ENCODE measurements at regions not wholly inside any gene's neighbourhood (a gene's known extent, or its start where the extent isn't known, plus 50 kb on each side); places are given as distances from the start of the nearest gene placed in this dataset.

DNA sequence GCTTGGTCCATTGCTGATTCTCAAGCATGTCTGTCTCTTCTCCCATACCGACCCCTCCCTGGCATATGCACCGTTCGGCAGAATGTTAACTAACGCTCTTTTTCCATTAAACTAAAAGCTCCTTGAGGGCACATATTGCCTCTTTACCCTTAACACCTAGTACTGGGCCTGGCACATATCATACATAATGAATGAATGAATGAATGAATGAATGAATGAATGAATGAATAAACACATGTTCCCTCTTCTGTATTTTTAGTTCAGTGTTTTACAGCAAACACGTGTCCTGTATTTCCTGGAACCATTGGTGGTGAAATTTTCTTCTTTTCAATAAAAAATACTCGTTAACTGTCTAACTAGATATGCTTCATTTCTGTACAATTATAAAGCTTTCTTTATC is 174.4 kb upstream of the DTNBP1 start:
- WGBS (ENCODE audit: missing lambda C conversion rate) = 55% methylated on average over 6 of the region's 6 CpGs
- Histone ChIP-seq H3K4me3 (no peak overlapping the region), H3K4me1 (no peaks in the 10 kb centered on the region), H3K4me2 (no peak overlapping the region), H3K27ac (no peak overlapping the region), H3K9me3 (no peaks in the 10 kb centered on the region)
- FAIRE-seq (no peak), DNase-seq (ENCODE audit: low read depth in 1 of 2, low spot score in 1 of 2) (no peak), ATAC-seq (no peak)
- CTCF ChIA-PET = interaction anchor here (0.7 kb wide), 1 partner anchor 1338 kb away, joined by 3 read pairs; no protein-coding TSS in a partner anchor
- POLR2A ChIA-PET = no interaction called here
- TF ChIP-seq ZSCAN20 (CRISPR knock-in tag; IDR thresholded peaks at IDR 0.05) = no peak
- no peak for TF ChIP-seq FOSB (CRISPR knock-in tag; IDR thresholded peaks at IDR 0.05)
- no peak for TF ChIP-seq FOSL2 (IDR thresholded peaks at IDR 0.05)
- no peak for TF ChIP-seq FOSL2 (CRISPR knock-in tag; IDR thresholded peaks at IDR 0.05)
- TF ChIP-seq, protein P1, sequence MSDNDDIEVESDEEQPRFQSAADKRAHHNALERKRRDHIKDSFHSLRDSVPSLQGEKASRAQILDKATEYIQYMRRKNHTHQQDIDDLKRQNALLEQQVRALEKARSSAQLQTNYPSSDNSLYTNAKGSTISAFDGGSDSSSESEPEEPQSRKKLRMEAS (IDR thresholded peaks at IDR 0.05) = no peak
- TF ChIP-seq, protein P2, sequence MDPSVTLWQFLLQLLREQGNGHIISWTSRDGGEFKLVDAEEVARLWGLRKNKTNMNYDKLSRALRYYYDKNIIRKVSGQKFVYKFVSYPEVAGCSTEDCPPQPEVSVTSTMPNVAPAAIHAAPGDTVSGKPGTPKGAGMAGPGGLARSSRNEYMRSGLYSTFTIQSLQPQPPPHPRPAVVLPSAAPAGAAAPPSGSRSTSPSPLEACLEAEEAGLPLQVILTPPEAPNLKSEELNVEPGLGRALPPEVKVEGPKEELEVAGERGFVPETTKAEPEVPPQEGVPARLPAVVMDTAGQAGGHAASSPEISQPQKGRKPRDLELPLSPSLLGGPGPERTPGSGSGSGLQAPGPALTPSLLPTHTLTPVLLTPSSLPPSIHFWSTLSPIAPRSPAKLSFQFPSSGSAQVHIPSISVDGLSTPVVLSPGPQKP (IDR thresholded peaks at IDR 0.05; ENCODE audit: low read depth, low read length) = no peak
- TF ChIP-seq KDM1A (IDR thresholded peaks at IDR 0.05; ENCODE audit: low read depth) = no peak
- no peak for TF ChIP-seq CEBPB (IDR thresholded peaks at IDR 0.05)
- no peak for TF ChIP-seq TFCP2L1 (CRISPR knock-in tag; IDR thresholded peaks at IDR 0.05)
- TF ChIP-seq CHD2 (IDR thresholded peaks at IDR 0.05; ENCODE audit: low read length, partially characterized antibody) = no peak
- no peak for TF ChIP-seq ZC3H11A (IDR thresholded peaks at IDR 0.05)
- TF ChIP-seq KDM5A (IDR thresholded peaks at IDR 0.05) = no peak
- no peak for TF ChIP-seq MAFK (IDR thresholded peaks at IDR 0.05; ENCODE audit: partially characterized antibody)
- no peak for TF ChIP-seq FOXS1 (CRISPR knock-in tag; IDR thresholded peaks at IDR 0.05)
- TF ChIP-seq JUN (IDR thresholded peaks at IDR 0.05) = no peak
- no peak for TF ChIP-seq ZFP36 (IDR thresholded peaks at IDR 0.05; ENCODE audit: borderline replicate concordance, partially characterized antibody)
- TF ChIP-seq NPAS2 (CRISPR knock-in tag; IDR thresholded peaks at IDR 0.05; ENCODE audit: borderline replicate concordance) = no peak
- TF ChIP-seq POLR2A (IDR thresholded peaks at IDR 0.05; ENCODE audit: low read length) = no peak
- TF ChIP-seq, protein P3, sequence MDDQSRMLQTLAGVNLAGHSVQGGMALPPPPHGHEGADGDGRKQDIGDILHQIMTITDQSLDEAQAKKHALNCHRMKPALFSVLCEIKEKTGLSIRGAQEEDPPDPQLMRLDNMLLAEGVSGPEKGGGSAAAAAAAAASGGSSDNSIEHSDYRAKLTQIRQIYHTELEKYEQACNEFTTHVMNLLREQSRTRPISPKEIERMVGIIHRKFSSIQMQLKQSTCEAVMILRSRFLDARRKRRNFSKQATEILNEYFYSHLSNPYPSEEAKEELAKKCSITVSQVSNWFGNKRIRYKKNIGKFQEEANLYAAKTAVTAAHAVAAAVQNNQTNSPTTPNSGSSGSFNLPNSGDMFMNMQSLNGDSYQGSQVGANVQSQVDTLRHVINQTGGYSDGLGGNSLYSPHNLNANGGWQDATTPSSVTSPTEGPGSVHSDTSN (IDR thresholded peaks at IDR 0.05) = no peak
- TF ChIP-seq RCOR1 (IDR thresholded peaks at IDR 0.05; ENCODE audit: low read depth, low read length) = no peak

DNA sequence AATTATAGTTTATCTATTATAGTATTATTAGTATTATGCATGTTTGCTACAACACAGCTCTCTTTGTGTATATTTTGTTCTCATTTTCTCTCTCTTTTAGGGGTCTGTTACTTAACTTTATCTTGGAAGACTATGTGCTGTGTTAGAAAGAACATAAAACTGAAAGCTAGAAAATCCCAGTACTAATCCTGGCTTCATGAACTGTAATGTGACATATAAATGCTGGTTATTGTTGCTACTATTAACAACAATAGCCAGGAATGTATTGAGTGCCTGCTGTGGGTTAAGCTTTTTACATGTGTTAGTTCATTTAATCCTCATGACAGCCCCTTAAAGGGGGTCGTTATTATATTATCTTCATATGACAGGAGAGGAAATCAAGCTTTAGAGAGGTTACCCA is 170.0 kb upstream of the DTNBP1 start:
- FAIRE-seq = no peak
- TF ChIP-seq FOSL2 (IDR thresholded peaks at IDR 0.05) = no peak
- TF ChIP-seq FOSL2 (CRISPR knock-in tag; IDR thresholded peaks at IDR 0.05) = no peak
- TF ChIP-seq ZSCAN20 (CRISPR knock-in tag; IDR thresholded peaks at IDR 0.05) = no peak
- no peak for TF ChIP-seq JUN (IDR thresholded peaks at IDR 0.05)
- TF ChIP-seq MAZ (IDR thresholded peaks at IDR 0.05; ENCODE audit: borderline replicate concordance, low read depth, low read length) = no peak
- no peak for TF ChIP-seq CHD4 (IDR thresholded peaks at IDR 0.05; ENCODE audit: borderline replicate concordance)
- TF ChIP-seq NR3C1 (IDR thresholded peaks at IDR 0.05) = no peak
- Histone ChIP-seq H3K9me3 (no peaks in the 10 kb centered on the region), H3K4me1 (no peaks in the 10 kb centered on the region), H3K4me2 (no peak overlapping the region), H3K4me3 (no peak overlapping the region), H3K27ac (no peak overlapping the region)
- 0% methylated on average over 1 of the region's 1 CpG for WGBS (ENCODE audit: missing lambda C conversion rate)
- no peak for ATAC-seq
- POLR2A ChIA-PET = no interaction called here
- CTCF ChIA-PET = no interaction called here
- DNase-seq (ENCODE audit: low read depth in 1 of 2, low spot score in 1 of 2) = no peak

DNA sequence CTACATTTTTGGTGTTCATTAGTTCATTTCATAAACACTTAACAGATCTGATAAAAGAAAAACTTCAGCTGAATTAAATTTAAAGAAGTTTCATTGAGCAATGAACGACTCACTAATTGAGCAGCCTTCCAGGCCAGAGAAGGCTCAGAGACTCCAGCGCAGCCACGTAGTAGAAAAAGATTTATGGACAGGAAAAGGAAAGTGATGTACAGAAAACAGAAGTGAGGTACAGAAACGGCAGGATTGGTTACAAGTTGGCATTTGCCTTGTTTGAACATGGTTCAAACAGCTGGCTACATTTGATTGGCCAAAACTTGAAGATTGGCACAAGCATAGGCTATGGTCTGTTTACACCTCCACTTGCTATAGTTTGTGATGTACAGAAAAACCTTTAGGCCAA is 166.3 kb upstream of the DTNBP1 start:
- POLR2A ChIA-PET = no interaction called here
- FAIRE-seq (no peak), ATAC-seq (no peak), DNase-seq (ENCODE audit: low read depth in 1 of 2, low spot score in 1 of 2) (no peak)
- Histone ChIP-seq H3K4me1 (no peaks in the 10 kb centered on the region), H3K4me3 (no peak overlapping the region), H3K9me3 (no peaks in the 10 kb centered on the region), H3K27ac (no peak overlapping the region), H3K4me2 (no peak overlapping the region)
- CTCF ChIA-PET = interaction anchor here (0.8 kb wide), 1 partner anchor 18 kb away, joined by 3 read pairs; no protein-coding TSS in a partner anchor
- 16% methylated on average over 4 of the region's 4 CpGs for WGBS (ENCODE audit: missing lambda C conversion rate)
- TF ChIP-seq NR3C1 (IDR thresholded peaks at IDR 0.05) (no peak), GATA3 (IDR thresholded peaks at IDR 0.05; ENCODE audit: borderline replicate concordance) (no peak), NPAS2 (CRISPR knock-in tag; IDR thresholded peaks at IDR 0.05; ENCODE audit: borderline replicate concordance) (no peak), TP53 (CRISPR knock-in tag; IDR thresholded peaks at IDR 0.05) (no peak), ZC3H11A (IDR thresholded peaks at IDR 0.05) (no peak), RAD21 (conservative IDR thresholded peaks at IDR 0.05 in 1 of 2, IDR thresholded peaks at IDR 0.05 in 1 of 2) (no peak), EP300 (IDR thresholded peaks at IDR 0.05) (no peak)
- TF ChIP-seq, protein P4, sequence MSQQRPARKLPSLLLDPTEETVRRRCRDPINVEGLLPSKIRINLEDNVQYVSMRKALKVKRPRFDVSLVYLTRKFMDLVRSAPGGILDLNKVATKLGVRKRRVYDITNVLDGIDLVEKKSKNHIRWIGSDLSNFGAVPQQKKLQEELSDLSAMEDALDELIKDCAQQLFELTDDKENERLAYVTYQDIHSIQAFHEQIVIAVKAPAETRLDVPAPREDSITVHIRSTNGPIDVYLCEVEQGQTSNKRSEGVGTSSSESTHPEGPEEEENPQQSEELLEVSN (IDR thresholded peaks at IDR 0.05; ENCODE audit: borderline replicate concordance, low read depth) = no peak
- TF ChIP-seq, protein P3 (IDR thresholded peaks at IDR 0.05) = no peak

Measured in A549 (cell line).